ENCODE measurements at regions not wholly inside any gene's neighbourhood (a gene's known extent, or its start where the extent isn't known, plus 50 kb on each side); places are given as distances from the start of the nearest gene placed in this dataset.
"Not testable (repeated sequence)": the region's sequence is repeated elsewhere in the genome, so short reads cannot be mapped to it uniquely, and the experiment has no call there.

DNA sequence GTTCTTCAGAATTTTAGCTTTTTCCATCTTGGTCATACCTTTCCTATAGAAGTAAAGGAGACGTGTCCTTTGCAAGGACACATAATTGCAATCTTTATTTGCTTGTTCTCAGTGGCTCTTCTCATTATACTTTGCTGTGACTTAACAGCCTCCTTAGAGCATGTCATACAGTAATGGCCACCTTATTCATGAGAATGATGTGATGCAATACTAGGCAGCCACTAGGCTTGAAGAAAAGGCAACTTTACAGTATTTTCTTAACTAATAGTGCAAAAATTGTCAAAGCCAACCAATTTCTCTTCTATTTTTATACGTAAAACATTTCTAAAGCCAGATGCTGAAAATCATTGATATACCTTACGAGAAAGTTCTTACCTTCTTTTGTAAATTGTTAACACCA, 1296.8 kb upstream of the EYS start:
- TF ChIP-seq, protein P1, sequence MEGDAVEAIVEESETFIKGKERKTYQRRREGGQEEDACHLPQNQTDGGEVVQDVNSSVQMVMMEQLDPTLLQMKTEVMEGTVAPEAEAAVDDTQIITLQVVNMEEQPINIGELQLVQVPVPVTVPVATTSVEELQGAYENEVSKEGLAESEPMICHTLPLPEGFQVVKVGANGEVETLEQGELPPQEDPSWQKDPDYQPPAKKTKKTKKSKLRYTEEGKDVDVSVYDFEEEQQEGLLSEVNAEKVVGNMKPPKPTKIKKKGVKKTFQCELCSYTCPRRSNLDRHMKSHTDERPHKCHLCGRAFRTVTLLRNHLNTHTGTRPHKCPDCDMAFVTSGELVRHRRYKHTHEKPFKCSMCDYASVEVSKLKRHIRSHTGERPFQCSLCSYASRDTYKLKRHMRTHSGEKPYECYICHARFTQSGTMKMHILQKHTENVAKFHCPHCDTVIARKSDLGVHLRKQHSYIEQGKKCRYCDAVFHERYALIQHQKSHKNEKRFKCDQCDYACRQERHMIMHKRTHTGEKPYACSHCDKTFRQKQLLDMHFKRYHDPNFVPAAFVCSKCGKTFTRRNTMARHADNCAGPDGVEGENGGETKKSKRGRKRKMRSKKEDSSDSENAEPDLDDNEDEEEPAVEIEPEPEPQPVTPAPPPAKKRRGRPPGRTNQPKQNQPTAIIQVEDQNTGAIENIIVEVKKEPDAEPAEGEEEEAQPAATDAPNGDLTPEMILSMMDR (IDR thresholded peaks at IDR 0.05; ENCODE audit: insufficient read depth, low read depth, low read length, missing control alignments), result no peak
- DNase-seq (ENCODE audit: low read depth), result no peak
- H3K4me3 ChIP-seq (ENCODE audit: low read length), result no peak overlapping the region

DNA sequence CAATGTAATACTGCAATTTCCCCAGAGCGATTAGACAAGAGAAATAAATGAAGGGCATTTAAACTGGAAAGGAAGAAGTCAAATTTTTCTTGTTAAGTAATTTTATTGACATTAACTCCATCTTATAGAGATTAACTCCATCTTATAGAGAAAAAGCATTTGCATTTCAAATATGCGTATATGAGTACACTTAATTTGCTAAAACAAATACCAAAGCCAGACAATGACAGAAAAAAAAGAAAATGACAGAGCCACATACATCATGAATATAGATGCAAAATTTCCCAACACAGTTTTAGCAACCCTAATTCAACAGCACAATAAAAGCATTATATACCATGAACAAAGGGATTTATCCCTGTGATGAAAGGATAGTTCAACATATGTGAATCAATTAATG, 1293.1 kb upstream of the EYS start:
- no peak overlapping the region for H3K4me3 ChIP-seq (ENCODE audit: low read length)
- DNase-seq (ENCODE audit: low read depth), result no peak
- TF ChIP-seq, protein P1 (IDR thresholded peaks at IDR 0.05; ENCODE audit: insufficient read depth, low read depth, low read length, missing control alignments), result no peak

DNA sequence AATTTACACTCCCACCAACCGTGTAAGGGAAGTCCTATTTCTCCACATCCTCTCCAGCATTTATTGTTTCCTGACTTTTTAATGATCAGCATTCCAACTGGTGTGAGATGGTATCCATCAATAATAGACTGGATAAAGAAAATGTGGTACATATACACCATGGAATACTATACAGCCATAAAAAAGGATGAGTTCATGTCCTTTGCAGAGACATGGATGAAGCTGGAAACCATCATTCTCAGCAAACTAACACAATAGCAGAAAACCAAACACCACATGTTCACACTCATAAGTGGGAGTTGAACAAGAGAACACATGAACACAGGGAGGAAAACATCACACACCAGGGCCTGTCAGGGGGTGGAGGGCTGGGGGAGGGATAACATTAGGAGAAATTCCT, 1290.6 kb upstream of the EYS start:
- DNase-seq (ENCODE audit: low read depth), result not testable (repeated sequence)

DNA sequence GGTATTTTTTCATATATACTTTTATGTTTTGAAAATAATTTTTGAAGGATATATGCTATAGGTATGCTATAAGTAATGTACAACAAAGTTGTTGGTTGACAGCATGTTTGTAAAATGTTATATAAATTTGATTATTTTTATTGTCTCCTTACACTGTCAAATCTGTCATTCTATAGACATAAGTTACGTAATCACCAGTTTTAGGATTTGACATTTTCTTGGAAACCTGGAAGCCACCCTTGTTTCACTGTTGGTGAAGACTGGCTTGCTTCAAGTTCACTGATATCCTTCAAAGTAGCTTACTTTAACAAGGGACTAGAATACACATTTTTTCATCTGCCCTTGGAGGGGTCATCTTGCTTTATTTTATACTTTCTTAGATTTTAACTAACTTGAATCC, 1288.6 kb upstream of the EYS start:
- H3K4me3 ChIP-seq (ENCODE audit: low read length), result no peak overlapping the region
- TF ChIP-seq, protein P1 (IDR thresholded peaks at IDR 0.05; ENCODE audit: insufficient read depth, low read depth, low read length, missing control alignments), result no peak
- no peak for DNase-seq (ENCODE audit: low read depth)

More for the DNA sequence above, 1290.6 kb upstream of the EYS start:
- H3K4me3 ChIP-seq (ENCODE audit: low read length), result not testable (repeated sequence)

DNA sequence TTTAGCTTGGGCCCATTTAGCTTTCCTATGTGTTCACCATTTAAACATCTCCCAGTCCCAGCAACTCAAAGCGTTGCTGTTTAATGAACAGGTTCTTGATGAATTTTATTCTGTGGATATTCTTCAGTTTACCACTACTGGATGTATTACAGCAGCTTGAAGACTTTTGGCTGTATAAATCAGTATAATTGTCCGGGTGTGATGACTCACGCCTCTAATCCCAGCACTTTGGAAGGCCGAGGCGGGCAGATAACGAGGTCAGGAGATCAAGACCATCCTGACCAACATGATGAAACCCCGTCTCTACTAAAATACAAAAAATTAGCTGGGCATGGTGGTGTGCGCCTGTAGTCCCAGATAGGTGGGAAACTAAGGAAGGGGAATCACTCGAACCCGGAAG, 1286.7 kb upstream of the EYS start:
- not testable (repeated sequence) for DNase-seq (ENCODE audit: low read depth); H3K4me3 ChIP-seq (ENCODE audit: low read length)

DNA sequence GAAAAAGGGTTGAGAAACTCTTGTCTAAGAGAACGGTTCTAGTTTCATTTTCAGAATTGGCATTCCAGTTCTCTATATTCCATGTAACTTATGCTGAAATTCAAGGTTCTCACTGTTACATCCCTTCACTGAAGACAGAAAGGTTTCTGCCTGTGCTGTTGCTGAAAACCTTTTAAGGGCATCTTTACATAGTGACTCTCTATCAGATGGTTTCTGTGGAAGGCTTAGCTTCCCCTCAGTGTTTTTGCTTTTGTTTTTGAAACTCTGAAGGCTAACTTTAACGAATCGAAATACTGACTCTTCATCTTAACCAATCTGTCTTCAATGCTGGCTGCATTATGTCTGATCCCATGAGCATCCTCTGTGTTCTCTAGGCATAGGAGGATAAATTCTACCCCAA, 1286.2 kb upstream of the EYS start:
- no peak overlapping the region for H3K4me3 ChIP-seq (ENCODE audit: low read length)
- TF ChIP-seq, protein P1 (IDR thresholded peaks at IDR 0.05; ENCODE audit: insufficient read depth, low read depth, low read length, missing control alignments), result no peak
- DNase-seq (ENCODE audit: low read depth), result no peak

DNA sequence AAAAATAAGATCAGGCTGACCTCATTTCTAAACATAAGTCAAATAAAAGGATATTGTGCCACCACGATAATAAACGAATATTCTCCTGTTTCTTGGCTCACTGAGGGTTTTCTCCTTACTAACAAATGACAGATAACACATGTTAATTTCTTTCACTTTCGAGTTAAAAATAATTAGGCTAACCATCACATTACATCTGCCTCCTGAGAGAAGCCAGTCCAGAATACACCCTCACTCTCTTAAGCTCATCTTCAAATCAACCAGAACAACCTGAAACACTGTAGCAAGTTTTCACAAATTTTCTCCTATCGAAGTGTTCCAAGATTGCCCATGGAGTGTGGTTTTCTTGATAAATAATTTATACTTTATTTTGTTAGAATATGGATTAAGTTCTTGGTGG, 1285.6 kb upstream of the EYS start:
- H3K4me3 ChIP-seq (ENCODE audit: low read length), result no peak overlapping the region
- TF ChIP-seq, protein P1 (IDR thresholded peaks at IDR 0.05; ENCODE audit: insufficient read depth, low read depth, low read length, missing control alignments), result no peak
- no peak for DNase-seq (ENCODE audit: low read depth)

DNA sequence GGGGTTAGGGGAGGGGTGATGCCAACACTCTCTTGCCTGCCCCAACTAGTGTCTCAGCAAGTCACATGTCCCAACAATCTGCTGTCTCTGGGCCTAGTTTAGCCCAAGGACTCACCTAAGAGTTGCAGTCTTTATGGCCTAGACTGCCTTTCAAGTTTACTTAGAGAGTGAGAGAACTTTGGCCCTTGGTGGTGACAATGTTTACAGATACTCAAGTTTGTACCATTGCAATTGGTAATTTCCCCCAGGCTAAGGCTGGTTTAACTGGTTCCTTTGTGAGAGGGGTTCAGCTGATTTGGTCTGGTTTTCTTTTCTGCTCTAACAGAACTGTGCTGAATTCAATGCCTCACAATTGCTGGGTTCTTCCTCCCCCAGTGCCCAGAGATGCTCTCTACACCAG, 1279.9 kb upstream of the EYS start:
- TF ChIP-seq, protein P1 (IDR thresholded peaks at IDR 0.05; ENCODE audit: insufficient read depth, low read depth, low read length, missing control alignments), result no peak
- H3K4me3 ChIP-seq (ENCODE audit: low read length), result no peak overlapping the region
- DNase-seq (ENCODE audit: low read depth), result peak; percentile 38
